ENCODE measurements at regions not wholly inside any gene's neighbourhood (a gene's known extent, or its start where the extent isn't known, plus 50 kb on each side); places are given as distances from the start of the nearest gene placed in this dataset.

DNA sequence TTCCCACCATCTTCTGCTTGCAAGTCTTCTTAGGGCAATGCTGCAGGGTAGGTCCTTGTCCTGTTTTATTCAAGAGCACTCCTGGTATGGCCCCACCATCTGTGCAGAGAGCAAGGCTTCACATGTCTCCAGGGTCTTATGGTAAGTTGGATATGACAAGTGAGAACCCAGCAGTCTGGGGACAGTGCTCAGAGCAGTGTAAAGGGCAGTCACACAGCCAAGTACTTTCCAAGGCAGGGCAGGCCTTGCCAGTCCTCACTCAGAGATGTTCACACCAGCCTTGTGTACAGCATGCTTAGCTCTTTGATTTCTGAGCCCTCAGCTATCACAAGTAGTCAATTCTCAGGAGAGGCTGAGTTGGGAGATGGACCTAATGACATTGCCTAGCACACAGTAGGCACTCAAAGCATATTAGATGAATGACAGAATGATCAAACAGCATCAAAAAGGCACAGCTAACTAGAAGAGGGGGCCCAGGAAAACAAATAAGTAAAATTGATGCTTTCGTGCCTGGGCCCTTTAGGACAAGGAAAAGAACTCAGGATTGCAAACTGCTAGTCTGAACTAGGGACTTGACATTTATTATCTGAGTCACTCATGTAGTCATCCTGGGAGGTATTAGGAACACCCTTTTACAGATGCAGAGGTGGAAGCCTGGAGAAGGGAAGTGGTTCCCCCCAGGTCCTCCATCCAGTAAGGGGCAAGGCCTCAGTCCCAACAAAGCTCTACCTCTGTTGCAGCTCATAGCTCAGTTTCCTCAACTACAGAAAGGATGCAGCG, 86.7 kb upstream of the CTAGE1 start:
- no peak for TF ChIP-seq CTCF (IDR thresholded peaks at IDR 0.05; ENCODE audit: unreplicated experiment)
- H3K4me3 Mint-ChIP-seq: no peak overlapping the region
- DNase-seq (ENCODE audit: low spot score in 2 of 2, unreplicated experiment in 2 of 2): no peak
- no peaks in the 10 kb centered on the region for H3K27me3 Mint-ChIP-seq (ENCODE audit: low read depth)
- H3K9me3 Mint-ChIP-seq: peaks cover 11% of the 10 kb centered on the region
- H3K36me3 Mint-ChIP-seq: peaks cover 5% of the 10 kb centered on the region
- H3K4me1 Mint-ChIP-seq: peaks cover 16% of the 10 kb centered on the region
- peak overlapping the region; percentile 52 for H3K27ac Mint-ChIP-seq

DNA sequence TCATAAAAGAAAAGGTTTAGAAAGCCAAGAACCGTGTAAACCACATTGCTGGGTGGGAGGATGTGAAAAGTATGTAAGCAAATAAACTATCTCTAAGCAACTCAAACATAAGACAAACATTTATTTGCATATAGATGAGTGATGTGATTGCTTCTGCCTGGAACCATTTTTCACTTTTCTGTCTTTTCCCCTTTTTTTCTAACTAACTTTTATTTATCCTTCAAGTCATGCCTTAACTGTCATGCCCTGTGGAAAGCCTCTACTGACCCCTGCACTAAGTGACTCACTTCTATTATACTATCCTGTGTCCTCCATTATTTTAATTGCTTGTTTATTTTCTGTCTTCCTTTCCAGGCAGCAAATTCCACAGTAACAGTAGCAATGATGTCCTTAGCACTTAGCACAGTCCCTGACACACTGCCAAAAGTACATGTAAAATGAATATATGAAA, 87.5 kb upstream of the CTAGE1 start:
- TF ChIP-seq CTCF (IDR thresholded peaks at IDR 0.05; ENCODE audit: unreplicated experiment): no peak
- peaks cover 17% of the 10 kb centered on the region for H3K9me3 Mint-ChIP-seq
- peak overlapping the region; percentile 67 for H3K27ac Mint-ChIP-seq
- DNase-seq (ENCODE audit: low spot score in 2 of 2, unreplicated experiment in 2 of 2): no peak
- no peak overlapping the region for H3K4me3 Mint-ChIP-seq
- peaks cover 16% of the 10 kb centered on the region for H3K4me1 Mint-ChIP-seq
- peaks cover 5% of the 10 kb centered on the region for H3K36me3 Mint-ChIP-seq
- H3K27me3 Mint-ChIP-seq (ENCODE audit: low read depth): no peaks in the 10 kb centered on the region

- H3K4me1 Mint-ChIP-seq: peaks cover 16% of the 10 kb centered on the region
- H3K27ac Mint-ChIP-seq: no peak overlapping the region
- no peaks in the 10 kb centered on the region for H3K36me3 Mint-ChIP-seq
- H3K27me3 Mint-ChIP-seq (ENCODE audit: low read depth): no peaks in the 10 kb centered on the region
- H3K4me3 Mint-ChIP-seq: no peak overlapping the region
- peaks cover 13% of the 10 kb centered on the region for H3K9me3 Mint-ChIP-seq
- DNase-seq (ENCODE audit: low spot score in 2 of 2, unreplicated experiment in 2 of 2): no peak
- TF ChIP-seq CTCF (IDR thresholded peaks at IDR 0.05; ENCODE audit: unreplicated experiment): no peak
These were observed 89.3 kb upstream of the CTAGE1 start for GRCh38 chr18:22507055-22507454.

- Mint-ChIP-seq H3K9me3 (peaks cover 12% of the 10 kb centered on the region), H3K27ac (no peak overlapping the region), H3K36me3 (no peaks in the 10 kb centered on the region), H3K4me1 (peaks cover 7% of the 10 kb centered on the region), H3K4me3 (no peak overlapping the region), H3K27me3 (ENCODE audit: low read depth) (no peaks in the 10 kb centered on the region)
- no peak for DNase-seq (ENCODE audit: low spot score in 2 of 2, unreplicated experiment in 2 of 2)
- no peak for TF ChIP-seq CTCF (IDR thresholded peaks at IDR 0.05; ENCODE audit: unreplicated experiment)
These were observed 91.7 kb upstream of the CTAGE1 start for GRCh38 chr18:22509423-22509822.

- Mint-ChIP-seq H3K36me3 (no peaks in the 10 kb centered on the region), H3K4me3 (no peak overlapping the region), H3K9me3 (peaks cover 12% of the 10 kb centered on the region), H3K4me1 (no peaks in the 10 kb centered on the region), H3K27ac (no peak overlapping the region), H3K27me3 (ENCODE audit: low read depth) (no peaks in the 10 kb centered on the region)
- no peak for TF ChIP-seq CTCF (IDR thresholded peaks at IDR 0.05; ENCODE audit: unreplicated experiment)
- no peak for DNase-seq (ENCODE audit: low spot score in 2 of 2, unreplicated experiment in 2 of 2)
These were observed 93.0 kb upstream of the CTAGE1 start for GRCh38 chr18:22510697-22511096.
